Astrocyte (in vitro differentiated cells and primary cell): ENCODE measurements at regions not wholly inside any gene's neighbourhood (a gene's known extent, or its start where the extent isn't known, plus 50 kb on each side); places are given as distances from the start of the nearest gene placed in this dataset.

Experiments
- DNase-seq: peaks from one replicate; pipeline ENCODE4 v3.0.0-alpha.2; 2010; ENCODE audit warnings: low read depth
- FAIRE-seq: peaks from 2 replicates; lab custom pipeline; 2011; peaks lifted over from hg19 to GRCh38; lab: Jason Lieb, UNC
- H2AFZ ChIP-seq: 2 replicates; pipeline ENCODE4 v1.6.0; 2012; ENCODE audit warnings: low read depth, low read length, inconsistent platforms
- H3K27ac ChIP-seq: 2 replicates; pipeline ENCODE4 v1.5.1; 2011; ENCODE audit warnings: low read depth, low read length, inconsistent platforms
- H3K27me3 ChIP-seq: 2 replicates; pipeline ENCODE4 v1.6.0; 2011; ENCODE audit warnings: low read length, inconsistent platforms; ENCODE audit not compliant: insufficient read depth
- H3K36me3 ChIP-seq: 2 replicates; pipeline ENCODE4 v1.5.1; 2011; ENCODE audit warnings: low read length, inconsistent platforms; ENCODE audit not compliant: insufficient read depth
- H3K4me1 ChIP-seq: 2 replicates; pipeline ENCODE4 v1.5.1; 2011; ENCODE audit warnings: low read length, inconsistent platforms; ENCODE audit not compliant: insufficient read depth
- H3K4me2 ChIP-seq: 2 replicates; pipeline ENCODE4 v1.6.0; 2012; ENCODE audit warnings: low read length, inconsistent platforms
- H3K4me3 ChIP-seq: 2 replicates; pipeline ENCODE4 v1.5.1; 2011; ENCODE audit warnings: low read depth, mild to moderate bottlenecking, low read length, inconsistent platforms; ENCODE audit not compliant: insufficient read depth
- H3K79me2 ChIP-seq: 2 replicates; pipeline ENCODE4 v1.6.0; 2012; ENCODE audit warnings: mild to moderate bottlenecking, low read length, inconsistent platforms; ENCODE audit not compliant: insufficient read depth
- H3K9ac ChIP-seq: 2 replicates; pipeline ENCODE4 v1.6.0; 2012; ENCODE audit warnings: mild to moderate bottlenecking, low read length, inconsistent platforms
- H3K9me3 ChIP-seq: 2 replicates; pipeline ENCODE4 v1.5.1; 2012; ENCODE audit warnings: low read depth, mild to moderate bottlenecking, low read length, inconsistent platforms; ENCODE audit not compliant: insufficient read depth
- H4K20me1 ChIP-seq: 2 replicates; pipeline ENCODE4 v1.6.0; 2012; ENCODE audit warnings: low read length, inconsistent platforms; ENCODE audit not compliant: insufficient read depth
- H3K27ac Mint-ChIP-seq: one replicate; pipeline ENCODE4 v1.8.0; 2021; ENCODE audit warnings: mild to moderate bottlenecking, mixed read lengths; ENCODE audit not compliant: unreplicated experiment
- H3K27me3 Mint-ChIP-seq: one replicate; pipeline ENCODE4 v1.8.0; 2021; ENCODE audit warnings: low read depth, mixed read lengths; ENCODE audit not compliant: unreplicated experiment
- H3K36me3 Mint-ChIP-seq: one replicate; pipeline ENCODE4 v1.8.0; 2021; ENCODE audit warnings: low read depth, mixed read lengths; ENCODE audit not compliant: unreplicated experiment
- H3K4me1 Mint-ChIP-seq: one replicate; pipeline ENCODE4 v1.8.0; 2021; ENCODE audit warnings: low read depth, mixed read lengths; ENCODE audit not compliant: unreplicated experiment
- H3K4me3 Mint-ChIP-seq: one replicate; pipeline ENCODE4 v1.8.0; 2021; ENCODE audit warnings: mild to moderate bottlenecking, moderate library complexity, mixed read lengths; ENCODE audit not compliant: unreplicated experiment
- H3K9me3 Mint-ChIP-seq: one replicate; pipeline ENCODE4 v1.8.0; 2021; ENCODE audit warnings: mild to moderate bottlenecking, mixed read lengths; ENCODE audit not compliant: unreplicated experiment
- CTCF ChIP-seq: IDR thresholded peaks from 2 replicates; pipeline ENCODE4 v1.5.1; 2011; ENCODE audit warnings: low read depth, mild to moderate bottlenecking, inconsistent platforms, low read length, moderate library complexity; ENCODE audit not compliant: insufficient read depth
- EZH2 ChIP-seq: IDR thresholded peaks from 2 replicates; pipeline ENCODE4 v1.6.1; 2012; ENCODE audit warnings: mild to moderate bottlenecking, low read length, inconsistent platforms; ENCODE audit not compliant: insufficient read depth

GRCh38 chr16:52229471-52229870 lies 317.5 kb downstream of the TOX3 start:
- Histone ChIP-seq H2AFZ (no peak overlapping the region), H3K9me3 (no peaks in the 10 kb centered on the region), H3K9ac (no peak overlapping the region), H3K4me3 (no peak overlapping the region), H3K79me2 (no peaks in the 10 kb centered on the region), H3K36me3 (no peaks in the 10 kb centered on the region), H4K20me1 (no peaks in the 10 kb centered on the region), H3K27me3 (no peaks in the 10 kb centered on the region), H3K4me1 (no peaks in the 10 kb centered on the region), H3K27ac (no peak overlapping the region), H3K4me2 (no peak overlapping the region)
- Mint-ChIP-seq H3K27me3 (no peaks in the 10 kb centered on the region), H3K9me3 (no peaks in the 10 kb centered on the region), H3K4me1 (peaks cover 12% of the 10 kb centered on the region), H3K27ac (no peak overlapping the region), H3K36me3 (no peaks in the 10 kb centered on the region), H3K4me3 (no peak overlapping the region)
- DNase-seq (no peak), FAIRE-seq (no peak)
- no peak for TF ChIP-seq CTCF

DNA sequence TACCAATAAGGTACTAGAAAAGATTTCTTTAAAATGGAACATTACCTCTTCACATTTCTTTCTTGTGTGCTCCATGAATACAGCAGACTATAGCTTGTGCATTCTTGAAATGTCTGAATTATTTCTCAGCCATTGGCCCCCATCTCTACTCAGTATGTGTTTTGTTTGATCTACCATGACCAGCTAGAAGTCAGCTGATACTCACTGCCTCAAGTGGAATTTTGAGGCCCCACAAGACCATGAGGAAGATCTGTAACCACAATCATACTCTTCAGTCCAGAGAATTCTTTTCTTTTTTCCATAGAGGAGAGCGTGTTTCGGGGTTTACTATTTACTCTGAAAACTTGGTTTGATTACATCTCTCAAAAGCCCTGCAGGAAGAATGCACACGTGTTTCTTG lies 319.1 kb downstream of the TOX3 start:
- H3K27ac ChIP-seq = no peak overlapping the region
- DNase-seq (peak; percentile 51), FAIRE-seq (no peak)
- Mint-ChIP-seq H3K27me3 (no peaks in the 10 kb centered on the region), H3K36me3 (no peaks in the 10 kb centered on the region), H3K27ac (no peak overlapping the region), H3K9me3 (no peaks in the 10 kb centered on the region), H3K4me3 (no peak overlapping the region), H3K4me1 (peaks cover 12% of the 10 kb centered on the region)
- no peaks in the 10 kb centered on the region for H4K20me1 ChIP-seq
- H3K4me3 ChIP-seq = no peak overlapping the region
- no peaks in the 10 kb centered on the region for H3K9me3 ChIP-seq
- H3K36me3 ChIP-seq = no peaks in the 10 kb centered on the region
- H3K4me2 ChIP-seq = no peak overlapping the region
- H3K4me1 ChIP-seq = no peaks in the 10 kb centered on the region
- no peak overlapping the region for H2AFZ ChIP-seq
- H3K9ac ChIP-seq = no peak overlapping the region
- no peak for TF ChIP-seq CTCF
- no peak for TF ChIP-seq EZH2
- H3K27me3 ChIP-seq = no peaks in the 10 kb centered on the region
- H3K79me2 ChIP-seq = no peaks in the 10 kb centered on the region

- no peak for TF ChIP-seq EZH2
- no peak for TF ChIP-seq CTCF
- FAIRE-seq = no peak
- Mint-ChIP-seq H3K4me3 (no peak overlapping the region), H3K36me3 (no peaks in the 10 kb centered on the region), H3K9me3 (peaks cover 7% of the 10 kb centered on the region), H3K4me1 (no peaks in the 10 kb centered on the region), H3K27ac (no peak overlapping the region), H3K27me3 (no peaks in the 10 kb centered on the region)
- Histone ChIP-seq H3K27ac (no peak overlapping the region), H3K79me2 (no peaks in the 10 kb centered on the region), H3K27me3 (no peaks in the 10 kb centered on the region), H3K4me3 (no peak overlapping the region), H3K4me1 (no peaks in the 10 kb centered on the region), H3K9ac (no peak overlapping the region), H3K4me2 (no peak overlapping the region), H3K36me3 (no peaks in the 10 kb centered on the region), H3K9me3 (no peaks in the 10 kb centered on the region), H4K20me1 (no peaks in the 10 kb centered on the region), H2AFZ (no peak overlapping the region)
- no peak for DNase-seq
Observed at GRCh38 chr16:52212841-52213240, 334.1 kb downstream of the TOX3 start.
